ENCODE measurements at regions not wholly inside any gene's neighbourhood (a gene's known extent, or its start where the extent isn't known, plus 50 kb on each side); places are given as distances from the start of the nearest gene placed in this dataset.

DNA sequence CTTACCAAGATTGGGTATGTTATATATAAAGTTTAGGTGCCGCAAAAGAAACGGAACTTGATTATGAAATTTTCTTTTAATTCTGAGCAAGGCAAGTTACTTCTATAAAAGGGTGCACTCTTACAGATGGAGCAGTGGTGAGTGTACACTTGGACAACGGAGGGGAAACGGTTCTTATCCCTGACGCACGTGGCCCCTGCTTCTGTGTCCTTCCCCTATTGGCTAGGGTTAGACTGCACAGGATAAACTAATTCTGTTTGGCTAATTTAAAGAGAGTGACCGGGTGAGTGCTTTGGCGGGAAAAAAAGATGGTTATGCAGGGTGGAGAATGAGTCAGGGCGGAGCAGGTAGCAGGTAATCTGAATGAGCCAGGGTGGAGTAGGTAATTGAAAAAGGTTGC is 149.5 kb downstream of the GC start:
- no peaks in the 10 kb centered on the region for H3K36me3 ChIP-seq (ENCODE audit: control insufficient read depth in 1 of 2, insufficient read depth in 2 of 2, low read length in 2 of 2)
- H4K12ac ChIP-seq (ENCODE audit: low read depth, low read length), result no peak overlapping the region
- no peak overlapping the region for H3K18ac ChIP-seq (ENCODE audit: low read length)
- H2BK12ac ChIP-seq (ENCODE audit: low read length), result no peak overlapping the region
- no peak overlapping the region for H3K9ac ChIP-seq (ENCODE audit: low read length)
- no peak overlapping the region for H3K4ac ChIP-seq (ENCODE audit: low read depth, low read length)
- no peak for DNase-seq
- no peak overlapping the region for H3K4me3 ChIP-seq (ENCODE audit: low read depth, low read length)
- H2AFZ ChIP-seq (ENCODE audit: insufficient read depth, low read length, poor library complexity), result no peak overlapping the region
- no peak overlapping the region for H3K23ac ChIP-seq (ENCODE audit: low read length)
- no peak overlapping the region for H3K27ac ChIP-seq (ENCODE audit: low read depth, low read length)
- no CpG with 5 or more reads among the region's 9 CpGs for WGBS (ENCODE audit: extremely low coverage, insufficient coverage, insufficient read length)
- H2BK5ac ChIP-seq (ENCODE audit: low read depth, low read length, poor library complexity), result no peak overlapping the region
- no peak overlapping the region for H3K4me2 ChIP-seq (ENCODE audit: low read length)
- no peak overlapping the region for H3K14ac ChIP-seq (ENCODE audit: low read length)
- H3K79me1 ChIP-seq (ENCODE audit: low read length), result no peaks in the 10 kb centered on the region
- H2BK120ac ChIP-seq (ENCODE audit: insufficient read depth, low read length, poor library complexity), result no peak overlapping the region
- H2AK5ac ChIP-seq (ENCODE audit: low read length), result no peak overlapping the region
- H3K27me3 ChIP-seq (ENCODE audit: insufficient read depth, low read length), result no peaks in the 10 kb centered on the region
- H4K91ac ChIP-seq (ENCODE audit: low read depth, low read length), result no peak overlapping the region
- H3K9me3 ChIP-seq (ENCODE audit: insufficient read depth, low read depth, low read length), result peaks cover 3% of the 10 kb centered on the region
- no peaks in the 10 kb centered on the region for H3K79me2 ChIP-seq (ENCODE audit: control insufficient read depth, insufficient read depth, low read length, poor library complexity)
- H3K4me1 ChIP-seq (ENCODE audit: control insufficient read depth in 1 of 2, insufficient read depth in 2 of 2, low read length in 2 of 2), result no peaks in the 10 kb centered on the region
- H4K8ac ChIP-seq (ENCODE audit: low read depth, low read length), result no peak overlapping the region

DNA sequence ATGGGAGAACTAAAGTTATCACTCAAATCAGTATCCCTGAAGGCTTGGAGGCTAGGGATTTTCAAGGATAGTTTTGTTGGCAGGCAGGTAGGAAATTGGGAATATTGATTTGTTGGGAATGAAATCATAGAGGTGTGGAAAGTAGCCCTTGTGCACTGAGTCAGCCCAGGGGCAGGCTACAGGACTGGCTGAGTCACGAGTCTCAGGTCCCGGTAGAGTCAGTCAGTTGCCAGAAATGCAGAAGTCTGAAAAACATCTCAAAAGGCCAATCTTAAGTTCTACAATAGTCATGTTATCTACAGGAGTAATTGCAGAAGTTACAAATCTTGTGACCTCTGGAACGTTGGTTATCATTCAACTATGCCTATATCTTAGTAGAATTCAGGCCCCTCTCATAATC is 153.1 kb downstream of the GC start:
- H2BK5ac ChIP-seq (ENCODE audit: low read depth, low read length, poor library complexity), result no peak overlapping the region
- H4K12ac ChIP-seq (ENCODE audit: low read depth, low read length), result no peak overlapping the region
- no CpG with 5 or more reads among the region's 3 CpGs for WGBS (ENCODE audit: extremely low coverage, insufficient coverage, insufficient read length)
- H3K9me3 ChIP-seq (ENCODE audit: insufficient read depth, low read depth, low read length), result no peaks in the 10 kb centered on the region
- H3K27ac ChIP-seq (ENCODE audit: low read depth, low read length), result no peak overlapping the region
- no peak overlapping the region for H2AK5ac ChIP-seq (ENCODE audit: low read length)
- H3K9ac ChIP-seq (ENCODE audit: low read length), result no peak overlapping the region
- H2AFZ ChIP-seq (ENCODE audit: insufficient read depth, low read length, poor library complexity), result no peak overlapping the region
- no peak overlapping the region for H2BK12ac ChIP-seq (ENCODE audit: low read length)
- H3K79me2 ChIP-seq (ENCODE audit: control insufficient read depth, insufficient read depth, low read length, poor library complexity), result no peaks in the 10 kb centered on the region
- no peak overlapping the region for H3K4me3 ChIP-seq (ENCODE audit: low read depth, low read length)
- H3K18ac ChIP-seq (ENCODE audit: low read length), result no peak overlapping the region
- no peak overlapping the region for H4K8ac ChIP-seq (ENCODE audit: low read depth, low read length)
- H4K91ac ChIP-seq (ENCODE audit: low read depth, low read length), result no peak overlapping the region
- H3K4me2 ChIP-seq (ENCODE audit: low read length), result no peak overlapping the region
- H3K4ac ChIP-seq (ENCODE audit: low read depth, low read length), result no peak overlapping the region
- no peak overlapping the region for H3K14ac ChIP-seq (ENCODE audit: low read length)
- no peak overlapping the region for H2BK120ac ChIP-seq (ENCODE audit: insufficient read depth, low read length, poor library complexity)
- DNase-seq, result peak in 1 of 2 donors; percentile 14
- no peaks in the 10 kb centered on the region for H3K27me3 ChIP-seq (ENCODE audit: insufficient read depth, low read length)
- H3K23ac ChIP-seq (ENCODE audit: low read length), result no peak overlapping the region
- H3K79me1 ChIP-seq (ENCODE audit: low read length), result no peaks in the 10 kb centered on the region
- no peaks in the 10 kb centered on the region for H3K4me1 ChIP-seq (ENCODE audit: control insufficient read depth in 1 of 2, insufficient read depth in 2 of 2, low read length in 2 of 2)
- no peaks in the 10 kb centered on the region for H3K36me3 ChIP-seq (ENCODE audit: control insufficient read depth in 1 of 2, insufficient read depth in 2 of 2, low read length in 2 of 2)

DNA sequence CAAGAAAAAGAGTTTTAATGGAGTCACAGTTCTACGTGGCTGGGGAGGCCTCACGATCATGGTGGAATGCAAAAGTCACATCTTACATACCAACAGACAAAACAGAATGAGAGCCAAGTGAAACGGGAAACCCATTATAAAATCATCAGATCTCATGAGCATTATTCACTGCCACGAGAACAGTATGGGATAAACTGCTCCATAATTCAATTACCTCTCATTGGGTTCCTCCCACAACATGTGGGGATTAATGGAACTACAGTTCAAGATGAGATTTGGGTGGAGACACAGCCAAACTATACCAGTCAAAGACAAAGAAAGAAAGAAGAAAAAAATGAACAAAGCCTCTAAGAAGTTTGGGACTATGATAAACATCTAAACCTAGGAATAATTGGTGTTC is 158.9 kb downstream of the GC start:
- no peaks in the 10 kb centered on the region for H3K36me3 ChIP-seq (ENCODE audit: control insufficient read depth in 1 of 2, insufficient read depth in 2 of 2, low read length in 2 of 2)
- H2BK120ac ChIP-seq (ENCODE audit: insufficient read depth, low read length, poor library complexity), result no peak overlapping the region
- H3K79me1 ChIP-seq (ENCODE audit: low read length), result no peaks in the 10 kb centered on the region
- no peak overlapping the region for H3K27ac ChIP-seq (ENCODE audit: low read depth, low read length)
- no peak overlapping the region for H3K4me2 ChIP-seq (ENCODE audit: low read length)
- H2AFZ ChIP-seq (ENCODE audit: insufficient read depth, low read length, poor library complexity), result no peak overlapping the region
- no peak overlapping the region for H4K12ac ChIP-seq (ENCODE audit: low read depth, low read length)
- no peak overlapping the region for H3K4ac ChIP-seq (ENCODE audit: low read depth, low read length)
- H3K18ac ChIP-seq (ENCODE audit: low read length), result no peak overlapping the region
- H4K8ac ChIP-seq (ENCODE audit: low read depth, low read length), result no peak overlapping the region
- no peak overlapping the region for H4K91ac ChIP-seq (ENCODE audit: low read depth, low read length)
- H3K9me3 ChIP-seq (ENCODE audit: insufficient read depth, low read depth, low read length), result no peaks in the 10 kb centered on the region
- H3K23ac ChIP-seq (ENCODE audit: low read length), result no peak overlapping the region
- DNase-seq, result no peak
- no peak overlapping the region for H3K14ac ChIP-seq (ENCODE audit: low read length)
- no peak overlapping the region for H2AK5ac ChIP-seq (ENCODE audit: low read length)
- no peak overlapping the region for H3K4me3 ChIP-seq (ENCODE audit: low read depth, low read length)
- no CpG with 5 or more reads among the region's 4 CpGs for WGBS (ENCODE audit: extremely low coverage, insufficient coverage, insufficient read length)
- H2BK5ac ChIP-seq (ENCODE audit: low read depth, low read length, poor library complexity), result no peak overlapping the region
- no peaks in the 10 kb centered on the region for H3K27me3 ChIP-seq (ENCODE audit: insufficient read depth, low read length)
- no peak overlapping the region for H3K9ac ChIP-seq (ENCODE audit: low read length)
- no peaks in the 10 kb centered on the region for H3K79me2 ChIP-seq (ENCODE audit: control insufficient read depth, insufficient read depth, low read length, poor library complexity)
- H3K4me1 ChIP-seq (ENCODE audit: control insufficient read depth in 1 of 2, insufficient read depth in 2 of 2, low read length in 2 of 2), result no peaks in the 10 kb centered on the region
- no peak overlapping the region for H2BK12ac ChIP-seq (ENCODE audit: low read length)
